HCT116 (cell line): ENCODE measurements at regions not wholly inside any gene's neighbourhood (a gene's known extent, or its start where the extent isn't known, plus 50 kb on each side); places are given as distances from the start of the nearest gene placed in this dataset.

Experiments
- CBX3 ChIP-seq: IDR thresholded peaks from 2 replicates; pipeline ENCODE4 v1.6.1; 2012; ENCODE audit warnings: low read depth
- EGR1 ChIP-seq: IDR thresholded peaks from 2 replicates; pipeline ENCODE4 v1.6.1; 2012; ENCODE audit warnings: low read depth
- EZH2 ChIP-seq: fragments of 200-600 bp; sonication (generic); IDR thresholded peaks from 2 replicates; pipeline ENCODE4 v1.6.1; 2017; ENCODE audit warnings: antibody characterized with exemption, mixed run types
- EZH2phosphoT487 ChIP-seq: fragments of 200-600 bp; IDR thresholded peaks from 2 replicates; pipeline ENCODE4 v1.6.1; 2018; ENCODE audit warnings: antibody characterized with exemption, borderline replicate concordance
- POLR2A ChIP-seq: IDR thresholded peaks from 2 replicates; pipeline ENCODE4 v1.7.0; 2011; ENCODE audit warnings: borderline replicate concordance; ENCODE audit not compliant: insufficient read depth, insufficient read length; ENCODE audit errors: extremely low read depth
- POLR2AphosphoS5 ChIP-seq: IDR thresholded peaks from 2 replicates; pipeline ENCODE4 v1.6.1; 2011; ENCODE audit warnings: mild to moderate bottlenecking, low read depth, low read length, moderate library complexity
- SIN3A ChIP-seq: IDR thresholded peaks from 2 replicates; pipeline ENCODE4 v1.6.1; 2012; ENCODE audit warnings: low read depth
- SP1 ChIP-seq: IDR thresholded peaks from 2 replicates; pipeline ENCODE4 v1.6.1; 2012; ENCODE audit warnings: low read depth
- TCF7L2 ChIP-seq: IDR thresholded peaks from 2 replicates; pipeline ENCODE4 v1.7.0; 2011; ENCODE audit warnings: borderline replicate concordance, inconsistent platforms; ENCODE audit not compliant: insufficient read depth, insufficient read length; ENCODE audit errors: extremely low read depth
- YY1 ChIP-seq: IDR thresholded peaks from 2 replicates; pipeline ENCODE4 v1.6.1; 2011; ENCODE audit warnings: low read length, low read depth, moderate library complexity, mild to moderate bottlenecking; ENCODE audit not compliant: insufficient replicate concordance; ENCODE audit errors: extremely low read depth
- TF ChIP-seq, protein P1 (sequence below), 3 experiments: fragments of 200-600 bp in 1 of 3; sonication (generic) in 1 of 3; IDR thresholded peaks in 2 of 3; conservative IDR thresholded peaks in 1 of 3; 2 replicates each; pipeline ENCODE4 v1.5.1; 2012 to 2017; ENCODE audit warnings: low read depth in 2 of 3, low read length in 2 of 3, antibody characterized with exemption in 1 of 3, borderline replicate concordance in 1 of 3, control low read depth in 1 of 3, mild to moderate bottlenecking in 1 of 3, mixed read lengths in 1 of 3, mixed run types in 1 of 3, moderate library complexity in 1 of 3; ENCODE audit not compliant: insufficient read depth in 1 of 3
- TF ChIP-seq, protein P2 (sequence below): IDR thresholded peaks from 2 replicates; pipeline ENCODE4 v1.6.1; 2011; ENCODE audit warnings: mild to moderate bottlenecking, low read length, moderate library complexity; ENCODE audit not compliant: insufficient replicate concordance; ENCODE audit errors: extremely low read depth
- TF ChIP-seq, protein P3 (sequence below): IDR thresholded peaks from 2 replicates; pipeline ENCODE4 v1.6.1; 2012; ENCODE audit warnings: low read depth

DNA sequence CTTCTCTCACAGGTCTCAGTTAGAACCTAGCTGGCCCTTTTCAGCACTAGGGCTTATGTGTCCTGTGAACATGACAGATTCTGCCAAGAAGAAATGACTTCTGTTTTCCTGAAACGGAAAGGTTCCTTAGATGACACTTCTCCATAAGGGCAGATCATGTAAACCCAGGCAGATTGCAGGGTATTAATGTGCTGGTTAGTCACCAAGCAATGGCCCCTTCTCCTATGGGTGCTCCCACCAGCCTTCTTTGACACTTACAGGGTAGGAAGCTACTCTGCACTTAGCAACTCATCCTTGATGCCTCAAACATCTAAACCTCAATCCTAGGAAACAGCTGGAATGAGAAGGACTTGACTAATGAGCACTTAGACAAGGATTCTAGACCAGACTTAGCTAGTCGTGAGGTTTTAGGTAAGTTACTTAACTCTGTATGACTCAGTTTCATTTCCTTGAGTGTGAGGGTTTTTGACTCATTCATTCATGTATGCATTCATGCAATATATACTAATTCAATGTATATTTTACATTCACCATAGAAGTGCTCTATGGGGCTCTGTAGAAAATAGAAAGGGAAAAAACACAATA is 74.1 kb upstream of the PLXNA2 start:
- TF ChIP-seq POLR2A (no peak), CBX3 (no peak), SIN3A (no peak), EZH2 (no peak), POLR2AphosphoS5 (no peak), TCF7L2 (no peak), YY1 (no peak), EZH2phosphoT487 (no peak), EGR1 (no peak), SP1 (no peak)
- TF ChIP-seq, protein P1, sequence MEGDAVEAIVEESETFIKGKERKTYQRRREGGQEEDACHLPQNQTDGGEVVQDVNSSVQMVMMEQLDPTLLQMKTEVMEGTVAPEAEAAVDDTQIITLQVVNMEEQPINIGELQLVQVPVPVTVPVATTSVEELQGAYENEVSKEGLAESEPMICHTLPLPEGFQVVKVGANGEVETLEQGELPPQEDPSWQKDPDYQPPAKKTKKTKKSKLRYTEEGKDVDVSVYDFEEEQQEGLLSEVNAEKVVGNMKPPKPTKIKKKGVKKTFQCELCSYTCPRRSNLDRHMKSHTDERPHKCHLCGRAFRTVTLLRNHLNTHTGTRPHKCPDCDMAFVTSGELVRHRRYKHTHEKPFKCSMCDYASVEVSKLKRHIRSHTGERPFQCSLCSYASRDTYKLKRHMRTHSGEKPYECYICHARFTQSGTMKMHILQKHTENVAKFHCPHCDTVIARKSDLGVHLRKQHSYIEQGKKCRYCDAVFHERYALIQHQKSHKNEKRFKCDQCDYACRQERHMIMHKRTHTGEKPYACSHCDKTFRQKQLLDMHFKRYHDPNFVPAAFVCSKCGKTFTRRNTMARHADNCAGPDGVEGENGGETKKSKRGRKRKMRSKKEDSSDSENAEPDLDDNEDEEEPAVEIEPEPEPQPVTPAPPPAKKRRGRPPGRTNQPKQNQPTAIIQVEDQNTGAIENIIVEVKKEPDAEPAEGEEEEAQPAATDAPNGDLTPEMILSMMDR (IDR thresholded peaks at IDR 0.05 in 2 of 3, conservative IDR thresholded peaks at IDR 0.05 in 1 of 3; ENCODE audit: borderline replicate concordance in 1 of 3, insufficient read depth in 1 of 3, low read depth in 2 of 3, low read length in 2 of 3), result no peak
- TF ChIP-seq, protein P2, sequence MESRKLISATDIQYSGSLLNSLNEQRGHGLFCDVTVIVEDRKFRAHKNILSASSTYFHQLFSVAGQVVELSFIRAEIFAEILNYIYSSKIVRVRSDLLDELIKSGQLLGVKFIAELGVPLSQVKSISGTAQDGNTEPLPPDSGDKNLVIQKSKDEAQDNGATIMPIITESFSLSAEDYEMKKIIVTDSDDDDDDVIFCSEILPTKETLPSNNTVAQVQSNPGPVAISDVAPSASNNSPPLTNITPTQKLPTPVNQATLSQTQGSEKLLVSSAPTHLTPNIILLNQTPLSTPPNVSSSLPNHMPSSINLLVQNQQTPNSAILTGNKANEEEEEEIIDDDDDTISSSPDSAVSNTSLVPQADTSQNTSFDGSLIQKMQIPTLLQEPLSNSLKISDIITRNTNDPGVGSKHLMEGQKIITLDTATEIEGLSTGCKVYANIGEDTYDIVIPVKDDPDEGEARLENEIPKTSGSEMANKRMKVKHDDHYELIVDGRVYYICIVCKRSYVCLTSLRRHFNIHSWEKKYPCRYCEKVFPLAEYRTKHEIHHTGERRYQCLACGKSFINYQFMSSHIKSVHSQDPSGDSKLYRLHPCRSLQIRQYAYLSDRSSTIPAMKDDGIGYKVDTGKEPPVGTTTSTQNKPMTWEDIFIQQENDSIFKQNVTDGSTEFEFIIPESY, result no peak
- TF ChIP-seq, protein P3, sequence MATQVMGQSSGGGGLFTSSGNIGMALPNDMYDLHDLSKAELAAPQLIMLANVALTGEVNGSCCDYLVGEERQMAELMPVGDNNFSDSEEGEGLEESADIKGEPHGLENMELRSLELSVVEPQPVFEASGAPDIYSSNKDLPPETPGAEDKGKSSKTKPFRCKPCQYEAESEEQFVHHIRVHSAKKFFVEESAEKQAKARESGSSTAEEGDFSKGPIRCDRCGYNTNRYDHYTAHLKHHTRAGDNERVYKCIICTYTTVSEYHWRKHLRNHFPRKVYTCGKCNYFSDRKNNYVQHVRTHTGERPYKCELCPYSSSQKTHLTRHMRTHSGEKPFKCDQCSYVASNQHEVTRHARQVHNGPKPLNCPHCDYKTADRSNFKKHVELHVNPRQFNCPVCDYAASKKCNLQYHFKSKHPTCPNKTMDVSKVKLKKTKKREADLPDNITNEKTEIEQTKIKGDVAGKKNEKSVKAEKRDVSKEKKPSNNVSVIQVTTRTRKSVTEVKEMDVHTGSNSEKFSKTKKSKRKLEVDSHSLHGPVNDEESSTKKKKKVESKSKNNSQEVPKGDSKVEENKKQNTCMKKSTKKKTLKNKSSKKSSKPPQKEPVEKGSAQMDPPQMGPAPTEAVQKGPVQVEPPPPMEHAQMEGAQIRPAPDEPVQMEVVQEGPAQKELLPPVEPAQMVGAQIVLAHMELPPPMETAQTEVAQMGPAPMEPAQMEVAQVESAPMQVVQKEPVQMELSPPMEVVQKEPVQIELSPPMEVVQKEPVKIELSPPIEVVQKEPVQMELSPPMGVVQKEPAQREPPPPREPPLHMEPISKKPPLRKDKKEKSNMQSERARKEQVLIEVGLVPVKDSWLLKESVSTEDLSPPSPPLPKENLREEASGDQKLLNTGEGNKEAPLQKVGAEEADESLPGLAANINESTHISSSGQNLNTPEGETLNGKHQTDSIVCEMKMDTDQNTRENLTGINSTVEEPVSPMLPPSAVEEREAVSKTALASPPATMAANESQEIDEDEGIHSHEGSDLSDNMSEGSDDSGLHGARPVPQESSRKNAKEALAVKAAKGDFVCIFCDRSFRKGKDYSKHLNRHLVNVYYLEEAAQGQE, result no peak
